Medulla oblongata (tissue), 1 donor: ENCODE measurements at regions not wholly inside any gene's neighbourhood (a gene's known extent, or its start where the extent isn't known, plus 50 kb on each side); places are given as distances from the start of the nearest gene placed in this dataset.
A peak's percentile ranks its signal among the peaks of the same experiment; 100 is the strongest.
"Not testable (repeated sequence)": the region's sequence is repeated elsewhere in the genome, so short reads cannot be mapped to it uniquely, and the experiment has no call there.

Experiments
- DNase-seq: peaks from one replicate; pipeline ENCODE4 v3.0.0-alpha.2; 2015; ENCODE audit errors: extremely low spot score

- DNase-seq = not testable (repeated sequence)
Measured at GRCh38 chr13:91251573-91251972, 95.9 kb upstream of the MIR17HG start.

DNA sequence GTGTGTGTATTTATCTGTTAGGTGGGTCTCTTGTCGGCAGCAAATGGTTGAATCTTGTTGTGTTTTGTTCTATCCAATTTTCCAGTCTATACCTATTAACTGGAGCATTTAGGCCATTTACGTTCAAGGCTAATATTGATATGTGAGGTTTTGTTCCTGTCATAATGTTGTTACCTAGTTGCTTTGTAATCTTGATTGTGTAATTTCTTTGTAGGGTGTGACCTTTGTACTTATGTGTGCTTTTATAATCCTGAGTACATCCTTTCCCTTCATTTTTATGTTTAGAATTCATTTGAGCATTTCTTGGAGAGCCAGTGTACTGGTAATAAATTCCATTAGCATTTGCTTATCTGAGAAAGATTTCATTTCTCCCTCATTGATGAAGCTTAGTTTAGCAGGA lies 83.0 kb upstream of the MIR17HG start:
- no peak for DNase-seq

GRCh38 chr13:91269237-91269636 lies 78.2 kb upstream of the MIR17HG start:
- DNase-seq = no peak

DNA sequence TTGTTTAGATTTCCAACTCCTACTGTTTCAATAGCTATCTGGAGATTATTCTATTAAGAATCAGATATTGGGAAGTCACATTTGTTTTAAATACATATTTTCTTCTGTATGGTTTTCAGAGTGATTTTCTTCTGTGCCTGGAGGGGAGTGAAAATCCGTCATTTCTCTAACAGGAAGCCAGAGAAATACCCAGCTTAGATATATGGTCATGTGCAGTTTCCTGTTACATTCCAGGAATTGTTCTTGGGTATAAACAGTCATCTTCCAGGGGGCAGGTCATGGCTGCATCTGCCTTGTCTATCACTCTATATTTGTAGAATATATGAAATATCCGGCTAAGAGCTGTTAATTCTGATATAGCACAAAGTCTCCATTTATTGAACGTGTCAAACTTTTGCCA lies 77.5 kb upstream of the MIR17HG start:
- no peak for DNase-seq

DNA sequence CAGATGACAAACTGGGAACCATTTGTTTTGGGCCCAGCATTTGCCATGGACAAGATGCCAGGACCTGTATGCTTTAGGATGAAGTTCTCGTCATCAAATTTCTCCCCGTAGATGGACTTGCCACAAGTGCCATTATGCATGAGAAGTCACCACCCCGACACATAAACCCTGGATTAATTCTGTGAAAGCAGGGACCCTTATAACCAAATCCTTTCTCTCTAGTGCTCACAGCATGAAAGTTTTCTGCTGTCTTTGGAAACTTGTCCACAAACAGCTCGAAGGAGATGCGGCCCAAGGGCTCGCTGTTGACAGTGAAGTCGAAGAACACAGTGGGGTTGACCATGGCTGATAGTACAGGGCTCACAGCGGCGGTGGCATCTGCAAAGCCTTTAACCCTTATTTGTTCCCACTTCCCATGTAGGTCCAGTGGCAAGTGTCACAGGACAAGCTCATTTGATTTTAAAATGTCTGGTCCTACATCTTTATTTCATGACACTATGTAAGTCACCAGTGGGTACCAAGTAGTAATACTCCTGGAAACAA lies 75.2 kb upstream of the MIR17HG start:
- no peak for DNase-seq

GRCh38 chr13:91273675-91274074 lies 73.8 kb upstream of the MIR17HG start:
- no peak for DNase-seq

GRCh38 chr13:91277013-91277676 lies 70.3 kb upstream of the MIR17HG start:
- DNase-seq = no peak

DNA sequence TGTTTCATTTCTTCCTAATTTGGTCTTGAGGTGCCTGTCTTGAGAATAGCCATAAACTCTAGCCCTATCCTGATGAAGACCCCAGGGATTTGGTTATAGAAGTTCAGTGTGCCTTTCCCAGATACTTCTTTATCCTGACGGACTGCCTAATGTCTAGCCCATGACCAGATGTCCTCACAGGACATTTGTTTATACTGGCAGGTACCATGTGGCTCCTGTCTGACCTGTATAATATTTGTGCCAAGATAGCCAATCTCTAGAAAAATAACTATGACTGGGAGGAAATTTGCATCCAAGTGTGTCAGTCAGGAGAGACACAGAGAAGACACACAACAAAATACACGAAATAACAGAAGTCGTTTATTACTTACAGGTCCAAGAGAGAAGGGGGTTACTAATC lies 69.2 kb upstream of the MIR17HG start:
- DNase-seq = no peak

GRCh38 chr13:91278888-91279287 lies 68.6 kb upstream of the MIR17HG start:
- DNase-seq = no peak

DNA sequence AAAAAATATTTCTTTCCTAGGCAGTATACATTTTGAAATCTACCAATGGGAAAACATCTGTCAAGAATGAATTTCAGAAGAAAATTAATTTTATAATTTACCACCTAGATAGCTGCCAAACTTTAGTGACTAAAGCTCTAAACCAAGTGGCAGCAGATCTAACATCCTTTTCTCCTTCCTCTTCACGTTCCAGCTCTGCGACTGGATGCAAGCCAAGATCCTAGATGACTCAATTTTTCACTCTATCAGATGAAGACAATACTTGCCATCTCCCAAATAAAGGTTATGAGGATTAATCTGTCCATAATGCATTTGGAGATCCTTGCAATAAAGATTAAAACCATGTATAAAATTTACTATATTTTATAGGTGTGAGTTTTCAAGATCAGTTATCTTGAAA lies 66.7 kb upstream of the MIR17HG start:
- DNase-seq = no peak

- no peak for DNase-seq
Measured at GRCh38 chr13:91284335-91284734, 63.2 kb upstream of the MIR17HG start.

- no peak for DNase-seq
Measured at GRCh38 chr13:91286317-91286716, 61.2 kb upstream of the MIR17HG start.

DNA sequence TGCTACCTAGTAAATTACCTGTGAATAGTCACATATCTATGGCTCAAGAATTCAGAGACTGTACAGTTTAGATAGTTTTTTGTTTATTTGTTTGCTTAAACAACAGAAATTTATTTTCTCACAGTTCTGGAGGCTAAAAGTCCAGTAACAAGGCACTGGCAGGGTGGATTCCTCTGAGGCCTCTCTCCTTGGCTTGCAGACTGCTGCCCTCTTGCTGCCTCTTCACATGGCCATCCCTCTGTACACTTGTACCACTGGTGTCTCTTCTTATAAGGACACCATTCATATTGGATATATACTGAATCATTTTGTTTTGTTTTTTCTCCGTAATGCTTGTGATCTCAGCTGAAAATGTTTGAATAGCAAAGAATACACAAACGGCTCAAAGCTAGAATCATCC lies 56.4 kb upstream of the MIR17HG start:
- peak; percentile 6 for DNase-seq

- DNase-seq = no peak
Measured at GRCh38 chr13:91292630-91293221, 54.8 kb upstream of the MIR17HG start.

- no peak for DNase-seq
Measured at GRCh38 chr13:91295712-91296410, 51.6 kb upstream of the MIR17HG start.

GRCh38 chr13:91297503-91297902 lies 50.0 kb upstream of the MIR17HG start:
- no peak for DNase-seq
